NB4 (cell line): ENCODE measurements at regions not wholly inside any gene's neighbourhood (a gene's known extent, or its start where the extent isn't known, plus 50 kb on each side); places are given as distances from the start of the nearest gene placed in this dataset.
"Not testable (repeated sequence)": the region's sequence is repeated elsewhere in the genome, so short reads cannot be mapped to it uniquely, and the experiment has no call there.

Source experiments
- POLR2A ChIP-seq: IDR thresholded peaks from 2 replicates; pipeline ENCODE4 v1.6.1; 2011; ENCODE audit warnings: mild to moderate bottlenecking; ENCODE audit not compliant: insufficient read length; ENCODE audit errors: extremely low read depth
- TF ChIP-seq, protein P1 (sequence below): IDR thresholded peaks from one replicate; pipeline ENCODE4 v1.5.1; 2012; ENCODE audit warnings: low read depth, low read length

GRCh38 chr19:20296314-20296713, 129.3 kb downstream of the ZNF486 start:
- not testable (repeated sequence) for TF ChIP-seq POLR2A
- TF ChIP-seq, protein P1, sequence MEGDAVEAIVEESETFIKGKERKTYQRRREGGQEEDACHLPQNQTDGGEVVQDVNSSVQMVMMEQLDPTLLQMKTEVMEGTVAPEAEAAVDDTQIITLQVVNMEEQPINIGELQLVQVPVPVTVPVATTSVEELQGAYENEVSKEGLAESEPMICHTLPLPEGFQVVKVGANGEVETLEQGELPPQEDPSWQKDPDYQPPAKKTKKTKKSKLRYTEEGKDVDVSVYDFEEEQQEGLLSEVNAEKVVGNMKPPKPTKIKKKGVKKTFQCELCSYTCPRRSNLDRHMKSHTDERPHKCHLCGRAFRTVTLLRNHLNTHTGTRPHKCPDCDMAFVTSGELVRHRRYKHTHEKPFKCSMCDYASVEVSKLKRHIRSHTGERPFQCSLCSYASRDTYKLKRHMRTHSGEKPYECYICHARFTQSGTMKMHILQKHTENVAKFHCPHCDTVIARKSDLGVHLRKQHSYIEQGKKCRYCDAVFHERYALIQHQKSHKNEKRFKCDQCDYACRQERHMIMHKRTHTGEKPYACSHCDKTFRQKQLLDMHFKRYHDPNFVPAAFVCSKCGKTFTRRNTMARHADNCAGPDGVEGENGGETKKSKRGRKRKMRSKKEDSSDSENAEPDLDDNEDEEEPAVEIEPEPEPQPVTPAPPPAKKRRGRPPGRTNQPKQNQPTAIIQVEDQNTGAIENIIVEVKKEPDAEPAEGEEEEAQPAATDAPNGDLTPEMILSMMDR: not testable (repeated sequence)
